ENCODE measurements at regions not wholly inside any gene's neighbourhood (a gene's known extent, or its start where the extent isn't known, plus 50 kb on each side); places are given as distances from the start of the nearest gene placed in this dataset.

DNA sequence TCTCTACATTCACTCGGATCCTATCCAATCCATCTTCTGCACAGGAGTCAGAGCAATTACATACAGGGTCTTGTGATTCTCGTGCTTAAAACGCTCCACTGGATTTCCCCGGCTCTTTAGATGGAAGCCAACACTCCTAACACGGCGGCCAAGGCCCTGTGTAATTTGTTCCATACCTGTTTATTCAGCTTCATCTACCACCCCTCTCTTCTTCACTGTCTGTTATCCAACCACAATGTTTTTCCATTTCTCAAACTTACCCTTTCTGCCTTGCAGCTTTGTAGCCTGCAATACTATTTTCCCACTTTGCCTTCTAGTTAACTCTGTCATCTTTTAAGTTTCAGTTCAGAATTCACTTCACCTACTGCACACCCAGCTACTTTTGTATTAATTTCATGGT, 249.6 kb upstream of the USP25 start:
- H3K27ac Mint-ChIP-seq = no peak overlapping the region
- H3K4me3 Mint-ChIP-seq = no peak overlapping the region
- peaks cover 3% of the 10 kb centered on the region for H3K27me3 Mint-ChIP-seq (ENCODE audit: low read depth)
- H3K36me3 Mint-ChIP-seq (ENCODE audit: low read depth) = no peaks in the 10 kb centered on the region
- peaks cover 17% of the 10 kb centered on the region for H3K9me3 Mint-ChIP-seq
- peaks cover 10% of the 10 kb centered on the region for H3K4me1 Mint-ChIP-seq (ENCODE audit: low read depth)

DNA sequence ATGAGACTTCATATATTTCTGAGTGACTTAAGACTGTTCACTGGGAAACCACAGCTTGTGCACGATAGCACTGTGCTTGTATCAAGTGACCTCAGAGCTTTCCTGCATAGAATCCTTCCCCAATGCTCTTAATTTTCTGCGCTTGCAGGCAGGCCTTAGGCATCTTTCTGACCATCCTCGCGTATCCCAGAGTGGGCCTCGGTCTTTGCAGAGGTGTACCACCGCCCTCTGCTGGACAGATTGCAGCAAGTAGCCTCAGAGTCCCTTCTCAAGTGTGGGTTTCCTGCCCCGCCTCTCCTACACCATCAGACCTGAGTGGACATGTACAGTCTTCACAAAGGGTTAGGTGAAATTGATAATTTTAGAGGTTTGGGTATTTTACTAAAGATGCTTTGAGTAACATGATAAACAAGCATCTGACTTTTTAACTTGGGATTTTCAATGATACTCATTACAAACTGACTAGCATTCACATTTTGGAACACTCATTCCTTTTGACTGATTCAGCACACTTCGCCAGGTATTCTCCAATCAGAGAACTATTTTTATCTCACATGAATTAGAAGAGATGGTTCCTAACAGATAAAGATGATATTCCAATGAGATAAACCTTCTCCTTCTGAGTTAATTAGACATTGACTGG, 246.5 kb upstream of the USP25 start:
- Mint-ChIP-seq H3K9me3 (no peaks in the 10 kb centered on the region), H3K4me1 (ENCODE audit: low read depth) (peaks cover 10% of the 10 kb centered on the region), H3K27ac (no peak overlapping the region), H3K27me3 (ENCODE audit: low read depth) (peaks cover 3% of the 10 kb centered on the region), H3K36me3 (ENCODE audit: low read depth) (no peaks in the 10 kb centered on the region), H3K4me3 (no peak overlapping the region)

DNA sequence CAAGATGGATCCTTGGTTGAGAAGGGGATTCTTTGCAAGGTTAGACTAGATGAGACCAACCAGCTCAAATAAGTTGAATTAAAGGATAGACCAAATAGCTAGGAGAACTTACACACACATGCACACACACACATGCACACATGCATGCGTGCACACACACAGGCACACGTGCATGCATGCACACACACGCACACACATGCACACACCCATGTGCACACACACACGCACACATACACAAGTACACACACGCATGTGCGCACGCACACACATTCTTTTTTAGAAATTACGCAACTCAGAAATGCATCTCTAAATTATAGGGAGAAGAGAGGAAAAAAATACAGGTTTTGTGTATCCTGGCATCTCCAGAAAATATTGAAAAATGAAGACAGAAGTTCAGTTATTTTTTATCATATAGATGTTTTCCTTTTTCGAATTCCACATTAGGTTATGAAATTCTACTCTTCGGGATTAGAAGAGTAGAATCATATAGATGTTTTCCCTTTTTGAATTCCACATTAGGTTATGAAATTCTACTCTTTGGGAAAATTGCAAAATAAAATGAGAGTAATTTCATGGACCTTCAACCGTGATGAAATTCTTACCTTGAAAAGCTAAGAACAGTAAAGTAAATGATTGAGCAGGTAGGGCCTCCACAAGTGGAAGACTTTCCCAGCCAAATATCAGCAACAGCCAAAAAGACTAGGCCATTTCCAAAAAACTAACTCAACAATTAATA, 243.2 kb upstream of the USP25 start:
- Mint-ChIP-seq H3K36me3 (ENCODE audit: low read depth) (no peaks in the 10 kb centered on the region), H3K27ac (no peak overlapping the region), H3K4me1 (ENCODE audit: low read depth) (peaks cover 4% of the 10 kb centered on the region), H3K4me3 (no peak overlapping the region), H3K9me3 (no peaks in the 10 kb centered on the region), H3K27me3 (ENCODE audit: low read depth) (peaks cover 3% of the 10 kb centered on the region)

DNA sequence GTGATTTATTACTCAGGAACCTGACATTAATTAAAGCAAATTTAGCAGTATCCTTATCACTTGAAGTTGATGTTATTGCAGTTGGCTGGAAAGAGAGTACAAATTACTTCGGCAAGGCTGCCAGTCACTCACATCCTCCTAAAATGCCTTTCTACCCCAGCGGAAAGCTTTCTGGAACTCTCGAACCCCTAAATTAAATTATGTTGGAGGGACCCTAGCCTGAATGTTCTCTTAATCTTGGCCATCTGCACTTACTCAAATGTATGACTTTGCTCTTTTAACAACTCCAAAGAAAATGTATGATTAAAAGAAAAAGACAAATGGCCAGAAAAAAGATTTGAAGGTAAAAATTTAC, 242.6 kb upstream of the USP25 start:
- Mint-ChIP-seq H3K4me3 (no peak overlapping the region), H3K27me3 (ENCODE audit: low read depth) (peaks cover 3% of the 10 kb centered on the region), H3K9me3 (no peaks in the 10 kb centered on the region), H3K4me1 (ENCODE audit: low read depth) (peaks cover 4% of the 10 kb centered on the region), H3K36me3 (ENCODE audit: low read depth) (no peaks in the 10 kb centered on the region), H3K27ac (no peak overlapping the region)

DNA sequence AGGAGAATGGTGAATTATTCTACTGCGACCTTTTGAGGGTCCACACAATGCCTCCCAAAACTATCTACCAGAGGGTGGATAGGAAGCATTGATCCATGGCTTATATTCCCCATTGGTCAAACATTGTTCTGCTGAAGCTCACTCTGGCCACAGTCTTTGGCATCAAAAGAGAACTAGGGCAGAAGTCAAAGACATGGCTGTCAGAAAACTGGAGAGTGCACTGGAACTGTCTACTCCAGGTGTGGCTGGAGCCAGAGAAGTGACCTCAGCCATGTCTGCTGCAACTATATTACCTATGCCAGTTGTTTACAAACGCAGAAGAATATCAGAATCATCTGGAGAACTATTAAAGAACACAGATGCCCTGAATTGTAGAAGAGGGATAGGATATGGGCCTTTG, 238.7 kb upstream of the USP25 start:
- no peak overlapping the region for H3K4me3 Mint-ChIP-seq
- peaks cover 2% of the 10 kb centered on the region for H3K4me1 Mint-ChIP-seq (ENCODE audit: low read depth)
- no peaks in the 10 kb centered on the region for H3K9me3 Mint-ChIP-seq
- H3K27me3 Mint-ChIP-seq (ENCODE audit: low read depth) = no peaks in the 10 kb centered on the region
- H3K27ac Mint-ChIP-seq = no peak overlapping the region
- no peaks in the 10 kb centered on the region for H3K36me3 Mint-ChIP-seq (ENCODE audit: low read depth)

DNA sequence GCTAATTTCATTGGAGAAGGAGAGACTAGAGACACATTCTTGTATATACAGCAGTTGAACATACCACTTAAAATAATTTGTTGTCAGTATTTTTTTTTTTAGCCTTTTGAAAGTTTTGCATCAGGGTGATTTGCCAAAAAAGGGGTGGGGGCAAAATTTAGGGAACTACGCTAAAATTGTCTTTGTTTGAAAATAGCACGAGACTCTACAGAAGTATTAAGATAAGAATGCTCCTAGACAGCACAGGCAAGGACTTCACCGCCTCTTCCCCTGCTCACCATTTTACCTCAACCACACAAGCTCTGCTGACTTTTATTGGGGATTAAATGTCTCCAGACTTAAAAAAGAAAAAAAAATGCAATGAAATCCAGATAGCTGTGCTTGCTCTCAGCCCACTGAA, 236.1 kb upstream of the USP25 start:
- no peak overlapping the region for H3K27ac Mint-ChIP-seq
- peaks cover 2% of the 10 kb centered on the region for H3K4me1 Mint-ChIP-seq (ENCODE audit: low read depth)
- H3K27me3 Mint-ChIP-seq (ENCODE audit: low read depth) = no peaks in the 10 kb centered on the region
- H3K4me3 Mint-ChIP-seq = no peak overlapping the region
- no peaks in the 10 kb centered on the region for H3K36me3 Mint-ChIP-seq (ENCODE audit: low read depth)
- H3K9me3 Mint-ChIP-seq = no peaks in the 10 kb centered on the region

DNA sequence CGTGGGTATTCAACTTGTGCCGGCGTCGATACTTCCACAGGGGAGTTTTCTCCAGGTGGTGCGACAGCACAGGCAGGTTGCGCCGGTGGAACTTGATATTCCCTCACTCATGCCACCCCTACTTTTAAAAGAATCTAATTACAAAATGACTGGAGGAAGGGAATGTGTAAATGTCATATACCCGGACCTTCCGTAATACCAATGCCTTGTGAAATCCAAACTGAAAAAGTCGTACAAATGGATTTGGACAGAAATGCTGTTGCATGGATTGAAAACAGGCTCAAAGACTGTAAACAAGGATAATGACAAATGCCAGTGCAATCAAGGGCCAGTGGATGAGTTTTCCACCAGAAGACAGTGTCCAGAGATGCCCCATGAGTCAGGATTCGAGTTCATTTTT, 235.3 kb upstream of the USP25 start:
- H3K27ac Mint-ChIP-seq = no peak overlapping the region
- H3K9me3 Mint-ChIP-seq = no peaks in the 10 kb centered on the region
- no peak overlapping the region for H3K4me3 Mint-ChIP-seq
- H3K4me1 Mint-ChIP-seq (ENCODE audit: low read depth) = peaks cover 2% of the 10 kb centered on the region
- H3K27me3 Mint-ChIP-seq (ENCODE audit: low read depth) = no peaks in the 10 kb centered on the region
- no peaks in the 10 kb centered on the region for H3K36me3 Mint-ChIP-seq (ENCODE audit: low read depth)

DNA sequence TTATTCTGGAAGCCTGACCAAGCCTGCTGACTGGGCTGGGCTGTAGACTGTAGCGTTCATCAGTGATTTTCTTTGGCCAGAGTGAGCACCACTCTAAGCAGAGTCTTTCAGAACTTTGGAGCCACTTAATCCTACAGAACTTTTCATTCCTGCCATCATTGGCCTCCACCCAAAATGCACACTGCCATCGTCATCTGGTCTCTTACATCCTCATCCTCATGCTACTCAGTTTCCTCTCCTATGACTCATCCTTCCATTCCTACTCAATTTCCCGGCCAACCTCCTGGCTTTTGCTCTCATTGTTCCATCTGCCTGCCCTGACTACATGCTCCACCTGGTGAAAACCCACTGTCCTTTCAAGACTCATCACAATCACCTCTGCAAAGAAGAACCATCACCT, 233.8 kb upstream of the USP25 start:
- H3K9me3 Mint-ChIP-seq = no peaks in the 10 kb centered on the region
- H3K4me1 Mint-ChIP-seq (ENCODE audit: low read depth) = no peaks in the 10 kb centered on the region
- no peaks in the 10 kb centered on the region for H3K36me3 Mint-ChIP-seq (ENCODE audit: low read depth)
- no peak overlapping the region for H3K27ac Mint-ChIP-seq
- H3K4me3 Mint-ChIP-seq = no peak overlapping the region
- no peaks in the 10 kb centered on the region for H3K27me3 Mint-ChIP-seq (ENCODE audit: low read depth)

DNA sequence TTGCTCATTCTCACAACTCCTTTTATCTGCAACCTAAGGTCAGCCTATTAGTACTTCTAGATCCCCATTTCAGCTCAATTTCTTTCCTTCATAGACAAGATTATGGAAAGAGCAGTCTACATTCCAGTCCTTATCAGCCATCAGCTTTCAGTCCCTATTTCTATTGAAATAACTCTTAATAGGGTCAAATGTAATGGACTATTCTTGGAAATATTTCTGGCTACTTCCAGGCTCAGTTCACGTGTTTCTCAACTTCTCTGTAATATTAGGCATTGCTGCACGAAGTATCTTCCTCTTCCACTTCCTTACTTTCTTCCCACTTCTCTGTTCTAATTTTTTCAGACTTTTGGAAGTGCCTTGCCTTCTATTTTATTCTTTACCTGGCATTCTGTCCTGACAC, 232.9 kb upstream of the USP25 start:
- no peak overlapping the region for H3K27ac Mint-ChIP-seq
- H3K36me3 Mint-ChIP-seq (ENCODE audit: low read depth) = no peaks in the 10 kb centered on the region
- H3K27me3 Mint-ChIP-seq (ENCODE audit: low read depth) = no peaks in the 10 kb centered on the region

DNA sequence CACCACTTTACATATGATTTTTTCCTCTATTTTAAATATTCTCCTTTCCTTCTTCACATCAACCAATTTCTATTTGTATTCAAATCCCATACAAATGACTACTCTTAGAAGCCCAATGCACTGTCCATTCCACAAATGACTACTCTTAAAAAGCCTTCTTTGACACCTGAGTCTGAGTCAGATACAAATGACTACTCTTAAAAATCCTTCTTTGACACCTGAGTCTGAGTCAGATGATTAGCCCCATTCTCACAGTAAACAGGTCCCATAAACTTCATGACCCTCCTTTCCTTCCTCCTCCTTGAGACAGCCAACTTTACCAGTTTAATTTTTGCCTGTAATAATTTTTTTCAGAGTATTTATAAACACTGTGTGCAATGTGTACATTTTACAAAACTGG, 231.3 kb upstream of the USP25 start:
- Mint-ChIP-seq H3K36me3 (ENCODE audit: low read depth) (peaks cover 2% of the 10 kb centered on the region), H3K4me3 (no peak overlapping the region), H3K4me1 (ENCODE audit: low read depth) (no peaks in the 10 kb centered on the region), H3K27me3 (ENCODE audit: low read depth) (peaks cover 4% of the 10 kb centered on the region), H3K9me3 (no peaks in the 10 kb centered on the region), H3K27ac (no peak overlapping the region)

More for the DNA sequence above, 232.9 kb upstream of the USP25 start:
- H3K4me1 Mint-ChIP-seq (ENCODE audit: low read depth) = no peaks in the 10 kb centered on the region
- H3K4me3 Mint-ChIP-seq = no peak overlapping the region
- H3K9me3 Mint-ChIP-seq = no peaks in the 10 kb centered on the region

DNA sequence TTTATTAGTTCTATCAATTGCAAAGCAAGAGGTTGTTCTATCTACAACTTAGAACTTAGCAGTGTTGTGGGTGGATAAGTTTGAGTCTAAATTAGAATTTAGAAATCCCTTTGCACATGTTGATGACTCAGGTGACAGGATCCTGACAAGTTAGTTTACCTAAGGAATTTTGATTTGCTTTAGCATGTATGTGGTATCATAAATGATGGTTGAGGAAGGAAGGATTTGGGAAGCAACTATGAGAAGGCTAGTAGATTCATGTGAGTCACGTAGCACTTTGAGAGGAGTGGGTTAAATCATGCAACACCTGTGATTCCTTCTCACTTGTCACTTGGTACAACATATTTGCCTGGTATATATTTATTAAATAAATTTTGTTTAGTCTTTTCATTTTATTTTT, 223.7 kb upstream of the USP25 start:
- Mint-ChIP-seq H3K36me3 (ENCODE audit: low read depth) (peaks cover 2% of the 10 kb centered on the region), H3K4me3 (no peak overlapping the region), H3K27ac (no peak overlapping the region), H3K27me3 (ENCODE audit: low read depth) (peaks cover 4% of the 10 kb centered on the region), H3K4me1 (ENCODE audit: low read depth) (no peaks in the 10 kb centered on the region), H3K9me3 (no peaks in the 10 kb centered on the region)

DNA sequence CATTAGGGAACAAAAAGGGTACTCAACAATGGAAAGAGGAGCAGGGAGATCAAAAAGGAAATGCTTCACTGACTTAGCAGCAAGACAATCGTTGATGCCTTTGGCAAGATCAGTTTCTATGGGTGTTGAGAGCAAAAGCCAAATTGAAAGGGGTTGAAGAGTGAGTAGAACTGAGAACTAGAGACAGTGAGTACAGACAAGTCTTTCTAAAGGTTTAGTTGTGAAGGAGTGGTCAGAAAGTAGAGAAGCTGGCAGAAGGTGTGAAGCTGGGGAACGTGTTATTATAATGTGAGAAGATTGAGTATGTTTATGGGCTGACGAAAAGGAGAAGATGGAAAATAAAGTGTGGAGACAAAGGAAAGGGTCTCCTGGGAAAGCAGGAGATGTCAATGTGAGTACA, 221.2 kb upstream of the USP25 start:
- Mint-ChIP-seq H3K27me3 (ENCODE audit: low read depth) (no peaks in the 10 kb centered on the region), H3K36me3 (ENCODE audit: low read depth) (no peaks in the 10 kb centered on the region), H3K9me3 (no peaks in the 10 kb centered on the region), H3K27ac (no peak overlapping the region), H3K4me1 (ENCODE audit: low read depth) (peaks cover under 1% of the 10 kb centered on the region), H3K4me3 (no peak overlapping the region)

DNA sequence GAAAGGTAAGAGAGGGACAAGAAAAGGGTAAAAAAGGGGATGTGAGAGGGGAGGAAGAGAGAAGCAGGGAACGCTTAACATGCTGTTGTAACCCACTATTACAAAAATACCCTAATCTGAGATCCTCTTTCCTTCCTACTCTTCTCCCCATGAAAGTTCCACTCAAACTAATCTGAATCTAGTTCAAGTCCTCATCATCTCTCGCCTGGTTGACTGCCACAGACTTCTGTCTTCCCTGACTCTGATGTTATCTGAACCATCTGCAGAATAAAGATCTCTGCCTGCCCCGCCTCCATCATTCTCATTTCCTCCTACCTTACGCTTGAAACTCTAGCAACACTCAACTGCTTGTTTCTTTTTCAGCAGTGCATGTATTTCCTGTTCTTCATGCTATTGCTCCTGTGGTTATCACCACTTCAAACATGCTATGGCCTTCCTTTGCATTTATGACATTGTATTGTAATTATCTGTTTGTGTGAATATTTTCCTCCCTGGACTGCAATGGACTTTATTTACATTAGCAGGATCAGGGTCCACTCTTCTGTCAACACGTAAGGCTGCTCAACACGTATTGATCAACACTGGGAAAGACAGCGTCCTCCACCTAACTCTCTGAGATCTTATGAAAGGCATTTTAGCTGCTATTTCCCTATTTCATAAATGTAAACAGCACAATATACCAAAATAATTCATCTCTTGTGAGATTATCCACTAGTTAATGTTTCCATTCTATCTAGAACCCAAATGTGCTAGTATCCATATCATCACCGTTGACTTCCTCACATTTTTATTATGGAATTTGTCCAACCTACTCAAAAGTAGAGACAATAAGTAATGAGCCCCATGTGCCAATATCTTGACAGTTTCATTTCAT, 215.5 kb upstream of the USP25 start:
- peaks cover 2% of the 10 kb centered on the region for H3K36me3 Mint-ChIP-seq (ENCODE audit: low read depth)
- H3K27ac Mint-ChIP-seq = peak overlapping the region; percentile 78
- H3K4me3 Mint-ChIP-seq = peak overlapping the region; percentile 56
- no peaks in the 10 kb centered on the region for H3K27me3 Mint-ChIP-seq (ENCODE audit: low read depth)
- H3K9me3 Mint-ChIP-seq = peaks cover 13% of the 10 kb centered on the region
- peaks cover 14% of the 10 kb centered on the region for H3K4me1 Mint-ChIP-seq (ENCODE audit: low read depth)

DNA sequence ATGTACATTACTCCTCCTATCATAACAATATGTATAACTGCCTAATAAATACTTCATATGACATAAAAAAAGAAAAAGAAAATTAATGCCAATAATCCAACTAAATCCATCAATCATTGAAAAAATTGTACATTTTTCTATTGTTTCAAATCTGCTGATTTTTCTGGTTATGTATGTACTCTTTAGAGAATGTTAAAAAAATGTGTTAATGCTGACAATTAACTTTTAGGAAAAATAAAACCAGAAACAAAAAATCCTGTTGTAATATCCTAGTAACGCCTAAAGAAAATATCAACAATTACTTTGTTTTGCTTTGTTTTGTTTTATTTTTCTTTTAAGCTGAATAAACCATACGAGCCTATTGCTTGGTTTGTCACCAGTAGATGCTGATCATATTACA, 213.9 kb upstream of the USP25 start:
- Mint-ChIP-seq H3K27me3 (ENCODE audit: low read depth) (no peaks in the 10 kb centered on the region), H3K36me3 (ENCODE audit: low read depth) (peaks cover 5% of the 10 kb centered on the region), H3K9me3 (peaks cover 21% of the 10 kb centered on the region), H3K4me1 (ENCODE audit: low read depth) (peaks cover 16% of the 10 kb centered on the region), H3K27ac (no peak overlapping the region), H3K4me3 (no peak overlapping the region)

DNA sequence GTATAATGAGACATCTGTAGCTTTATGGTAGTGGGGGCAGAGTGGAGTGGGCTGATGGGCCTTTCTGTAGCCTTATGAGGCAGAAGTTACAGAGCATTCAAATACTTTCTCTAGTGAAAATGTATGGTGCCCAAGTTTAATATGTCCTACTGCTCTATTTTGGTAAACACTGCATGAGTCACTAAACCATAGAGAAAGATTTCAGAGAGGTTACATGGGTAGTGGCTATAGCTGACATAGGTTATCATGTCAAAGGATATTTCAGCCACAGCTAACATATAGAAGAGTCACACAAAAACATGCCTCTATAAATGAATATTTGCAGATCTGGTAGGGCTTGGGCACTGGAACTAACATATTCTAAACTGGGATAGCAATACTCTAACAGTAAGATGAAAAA, 212.4 kb upstream of the USP25 start:
- H3K9me3 Mint-ChIP-seq = peaks cover 21% of the 10 kb centered on the region
- H3K27ac Mint-ChIP-seq = no peak overlapping the region
- peaks cover 5% of the 10 kb centered on the region for H3K36me3 Mint-ChIP-seq (ENCODE audit: low read depth)
- H3K4me1 Mint-ChIP-seq (ENCODE audit: low read depth) = peaks cover 19% of the 10 kb centered on the region
- no peaks in the 10 kb centered on the region for H3K27me3 Mint-ChIP-seq (ENCODE audit: low read depth)
- H3K4me3 Mint-ChIP-seq = no peak overlapping the region

Measured in T-helper 1 cell treated with Interleukin-12 subunit alpha and Interleukin-12 subunit beta and Interleukin-4 antibody, amounts not matched to agents 30 μg/mL and 1 μg/mL, for 36 hours (primary cell).